ENCODE measurements at regions not wholly inside any gene's neighbourhood (a gene's known extent, or its start where the extent isn't known, plus 50 kb on each side); places are given as distances from the start of the nearest gene placed in this dataset.
"Not testable (repeated sequence)": the region's sequence is repeated elsewhere in the genome, so short reads cannot be mapped to it uniquely, and the experiment has no call there.

GRCh38 chr12:13539051-13539450, 342.5 kb downstream of the EMP1 start:
- no peaks in the 10 kb centered on the region for H3K36me3 ChIP-seq (ENCODE audit: control insufficient read depth, insufficient read depth, low read length)
- no peak overlapping the region for H3K9ac ChIP-seq (ENCODE audit: low read depth, low read length)
- no peaks in the 10 kb centered on the region for H3K4me1 ChIP-seq (ENCODE audit: control insufficient read depth, insufficient read depth, low read length)
- H3K4me3 ChIP-seq (ENCODE audit: low read depth, low read length) = no peak overlapping the region
- H3K9me3 ChIP-seq (ENCODE audit: control insufficient read depth, insufficient read depth, low read length) = no peaks in the 10 kb centered on the region
- no peaks in the 10 kb centered on the region for H3K27me3 ChIP-seq (ENCODE audit: control insufficient read depth, insufficient read depth, low read length)

GRCh38 chr12:13538136-13538535, 341.6 kb downstream of the EMP1 start:
- H3K9ac ChIP-seq (ENCODE audit: low read depth, low read length) = no peak overlapping the region
- H3K4me3 ChIP-seq (ENCODE audit: low read depth, low read length) = no peak overlapping the region
- H3K4me1 ChIP-seq (ENCODE audit: control insufficient read depth, insufficient read depth, low read length) = no peaks in the 10 kb centered on the region
- H3K36me3 ChIP-seq (ENCODE audit: control insufficient read depth, insufficient read depth, low read length) = no peaks in the 10 kb centered on the region
- H3K9me3 ChIP-seq (ENCODE audit: control insufficient read depth, insufficient read depth, low read length) = no peaks in the 10 kb centered on the region
- H3K27me3 ChIP-seq (ENCODE audit: control insufficient read depth, insufficient read depth, low read length) = no peaks in the 10 kb centered on the region

DNA sequence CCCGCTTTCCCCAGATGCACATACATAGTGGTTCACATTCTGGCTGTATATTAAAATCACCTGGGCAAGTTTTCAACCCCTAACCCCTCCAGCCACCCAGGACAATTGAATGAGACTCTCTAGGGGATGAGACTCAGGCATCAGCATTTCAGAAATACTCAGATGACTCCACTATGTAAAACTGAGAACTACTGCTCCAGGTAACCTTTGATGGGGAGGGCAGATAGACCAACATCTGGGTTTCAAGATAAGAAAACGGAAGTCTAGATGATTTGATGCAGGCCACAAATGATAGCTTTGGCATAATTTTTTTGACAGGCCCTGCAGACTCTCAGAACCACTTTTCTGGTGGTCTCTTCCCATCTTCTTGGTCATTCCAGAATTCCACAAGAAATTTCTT, 341.1 kb downstream of the EMP1 start:
- H3K36me3 ChIP-seq (ENCODE audit: control insufficient read depth, insufficient read depth, low read length) = no peaks in the 10 kb centered on the region
- H3K4me3 ChIP-seq (ENCODE audit: low read depth, low read length) = no peak overlapping the region
- no peaks in the 10 kb centered on the region for H3K27me3 ChIP-seq (ENCODE audit: control insufficient read depth, insufficient read depth, low read length)
- no peak overlapping the region for H3K9ac ChIP-seq (ENCODE audit: low read depth, low read length)
- H3K9me3 ChIP-seq (ENCODE audit: control insufficient read depth, insufficient read depth, low read length) = no peaks in the 10 kb centered on the region
- no peaks in the 10 kb centered on the region for H3K4me1 ChIP-seq (ENCODE audit: control insufficient read depth, insufficient read depth, low read length)

DNA sequence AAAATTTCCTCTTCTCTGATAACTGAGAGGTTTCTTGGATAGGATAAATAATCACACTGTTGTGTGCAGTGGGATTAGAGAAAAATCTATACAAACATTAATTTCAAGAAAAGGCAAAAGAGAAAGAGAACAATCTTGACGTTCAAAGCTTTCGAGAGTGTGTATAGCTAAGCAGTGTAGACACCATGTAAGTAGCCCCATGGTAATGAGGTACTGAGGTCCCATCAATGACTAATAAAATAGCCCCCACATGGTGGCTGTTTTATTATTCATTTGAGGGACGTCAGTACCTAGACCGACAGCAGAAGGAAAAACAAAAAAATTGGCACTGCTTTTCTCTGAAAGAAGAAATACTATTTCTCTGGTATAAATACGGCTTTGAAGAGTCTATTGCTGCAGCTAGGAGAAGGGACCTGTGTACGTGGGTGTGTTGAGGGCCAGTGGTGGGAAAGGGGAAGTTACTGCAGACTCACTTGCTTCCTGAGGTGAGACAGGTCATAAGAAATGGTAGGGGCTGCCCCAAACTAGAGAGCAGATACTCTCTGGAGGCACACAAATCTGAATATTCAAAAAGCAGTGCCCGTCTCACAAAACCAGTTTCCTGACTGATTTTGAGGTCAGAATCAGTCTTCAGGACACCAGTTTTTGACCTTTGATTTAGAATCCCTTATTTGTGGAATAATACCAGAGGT, 339.8 kb downstream of the EMP1 start:
- H3K9me3 ChIP-seq (ENCODE audit: control insufficient read depth, insufficient read depth, low read length) = no peaks in the 10 kb centered on the region
- H3K27me3 ChIP-seq (ENCODE audit: control insufficient read depth, insufficient read depth, low read length) = no peaks in the 10 kb centered on the region
- H3K4me1 ChIP-seq (ENCODE audit: control insufficient read depth, insufficient read depth, low read length) = no peaks in the 10 kb centered on the region
- no peak overlapping the region for H3K4me3 ChIP-seq (ENCODE audit: low read depth, low read length)
- no peak overlapping the region for H3K9ac ChIP-seq (ENCODE audit: low read depth, low read length)
- no peaks in the 10 kb centered on the region for H3K36me3 ChIP-seq (ENCODE audit: control insufficient read depth, insufficient read depth, low read length)

DNA sequence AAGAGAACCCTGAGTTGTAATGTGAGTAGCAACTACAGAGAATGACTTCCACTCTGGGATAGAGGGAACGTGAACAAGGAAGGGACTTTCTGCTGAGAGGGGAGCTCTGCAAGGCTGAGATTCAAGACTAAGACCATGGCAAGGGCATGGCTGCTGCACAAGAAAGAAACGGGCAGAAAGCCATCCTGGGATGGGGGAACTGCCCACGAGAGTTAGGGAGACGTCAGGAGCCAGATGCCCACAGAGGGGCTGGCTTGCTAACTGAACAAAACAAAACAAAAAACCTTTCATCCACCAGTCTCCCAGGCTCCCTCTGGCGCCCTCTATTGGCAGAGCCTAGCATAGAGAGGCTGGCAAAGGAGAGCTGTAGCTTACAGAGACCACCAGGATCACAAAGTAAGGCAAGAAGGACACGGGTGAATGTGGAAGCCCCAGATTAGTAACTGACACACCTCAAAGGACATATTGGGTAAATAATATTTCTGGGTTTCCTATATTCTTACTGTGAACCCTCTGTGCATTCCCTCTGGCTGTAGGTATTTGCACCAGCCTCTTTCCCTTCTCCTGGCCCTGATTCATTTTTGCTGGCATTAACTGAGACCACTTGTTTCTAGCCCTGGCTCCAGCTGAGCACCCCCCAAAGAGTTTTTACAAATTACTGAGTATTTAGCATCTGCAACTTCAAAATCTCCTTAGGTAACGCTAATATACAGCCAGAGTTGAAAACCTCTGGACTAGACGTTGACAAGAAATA, 338.3 kb downstream of the EMP1 start:
- no peak overlapping the region for H3K4me3 ChIP-seq (ENCODE audit: low read depth, low read length)
- H3K9ac ChIP-seq (ENCODE audit: low read depth, low read length) = no peak overlapping the region
- no peaks in the 10 kb centered on the region for H3K36me3 ChIP-seq (ENCODE audit: control insufficient read depth, insufficient read depth, low read length)
- no peaks in the 10 kb centered on the region for H3K27me3 ChIP-seq (ENCODE audit: control insufficient read depth, insufficient read depth, low read length)
- H3K9me3 ChIP-seq (ENCODE audit: control insufficient read depth, insufficient read depth, low read length) = no peaks in the 10 kb centered on the region
- H3K4me1 ChIP-seq (ENCODE audit: control insufficient read depth, insufficient read depth, low read length) = no peaks in the 10 kb centered on the region

- Histone ChIP-seq H3K27me3 (ENCODE audit: control insufficient read depth, insufficient read depth, low read length) (no peaks in the 10 kb centered on the region), H3K9me3 (ENCODE audit: control insufficient read depth, insufficient read depth, low read length) (no peaks in the 10 kb centered on the region), H3K36me3 (ENCODE audit: control insufficient read depth, insufficient read depth, low read length) (no peaks in the 10 kb centered on the region), H3K4me3 (ENCODE audit: low read depth, low read length) (no peak overlapping the region), H3K4me1 (ENCODE audit: control insufficient read depth, insufficient read depth, low read length) (no peaks in the 10 kb centered on the region), H3K9ac (ENCODE audit: low read depth, low read length) (no peak overlapping the region)
Measured at GRCh38 chr12:13534242-13534641, 337.7 kb downstream of the EMP1 start.

DNA sequence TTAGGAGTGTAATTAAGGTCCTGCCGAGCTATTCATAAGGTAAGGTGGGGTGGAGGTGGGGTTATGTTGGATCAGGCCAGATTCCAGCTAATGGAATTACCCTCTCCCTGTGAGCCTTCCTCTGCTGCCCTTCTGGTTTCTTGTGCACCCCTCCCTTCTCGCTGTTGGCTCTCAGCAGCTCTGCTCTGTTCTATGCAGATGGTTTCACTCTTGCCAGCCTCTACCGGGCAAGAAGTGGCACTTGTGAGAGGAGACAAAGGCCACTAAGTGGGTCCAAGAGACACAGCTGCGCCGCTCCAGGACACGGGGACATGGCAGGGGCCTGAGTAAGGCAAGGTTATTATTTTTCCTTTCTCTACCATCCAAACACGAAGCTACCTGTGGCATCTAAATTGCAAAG, 334.4 kb downstream of the EMP1 start:
- Histone ChIP-seq H3K9ac (ENCODE audit: low read depth, low read length) (no peak overlapping the region), H3K27me3 (ENCODE audit: control insufficient read depth, insufficient read depth, low read length) (no peaks in the 10 kb centered on the region), H3K4me3 (ENCODE audit: low read depth, low read length) (no peak overlapping the region), H3K36me3 (ENCODE audit: control insufficient read depth, insufficient read depth, low read length) (no peaks in the 10 kb centered on the region), H3K9me3 (ENCODE audit: control insufficient read depth, insufficient read depth, low read length) (no peaks in the 10 kb centered on the region), H3K4me1 (ENCODE audit: control insufficient read depth, insufficient read depth, low read length) (no peaks in the 10 kb centered on the region)

- not testable (repeated sequence) for H3K36me3 ChIP-seq (ENCODE audit: control insufficient read depth, insufficient read depth, low read length); H3K4me3 ChIP-seq (ENCODE audit: low read depth, low read length); H3K9me3 ChIP-seq (ENCODE audit: control insufficient read depth, insufficient read depth, low read length); H3K4me1 ChIP-seq (ENCODE audit: control insufficient read depth, insufficient read depth, low read length); H3K27me3 ChIP-seq (ENCODE audit: control insufficient read depth, insufficient read depth, low read length); H3K9ac ChIP-seq (ENCODE audit: low read depth, low read length)
Measured at GRCh38 chr12:13526185-13526921, 329.8 kb downstream of the EMP1 start.

DNA sequence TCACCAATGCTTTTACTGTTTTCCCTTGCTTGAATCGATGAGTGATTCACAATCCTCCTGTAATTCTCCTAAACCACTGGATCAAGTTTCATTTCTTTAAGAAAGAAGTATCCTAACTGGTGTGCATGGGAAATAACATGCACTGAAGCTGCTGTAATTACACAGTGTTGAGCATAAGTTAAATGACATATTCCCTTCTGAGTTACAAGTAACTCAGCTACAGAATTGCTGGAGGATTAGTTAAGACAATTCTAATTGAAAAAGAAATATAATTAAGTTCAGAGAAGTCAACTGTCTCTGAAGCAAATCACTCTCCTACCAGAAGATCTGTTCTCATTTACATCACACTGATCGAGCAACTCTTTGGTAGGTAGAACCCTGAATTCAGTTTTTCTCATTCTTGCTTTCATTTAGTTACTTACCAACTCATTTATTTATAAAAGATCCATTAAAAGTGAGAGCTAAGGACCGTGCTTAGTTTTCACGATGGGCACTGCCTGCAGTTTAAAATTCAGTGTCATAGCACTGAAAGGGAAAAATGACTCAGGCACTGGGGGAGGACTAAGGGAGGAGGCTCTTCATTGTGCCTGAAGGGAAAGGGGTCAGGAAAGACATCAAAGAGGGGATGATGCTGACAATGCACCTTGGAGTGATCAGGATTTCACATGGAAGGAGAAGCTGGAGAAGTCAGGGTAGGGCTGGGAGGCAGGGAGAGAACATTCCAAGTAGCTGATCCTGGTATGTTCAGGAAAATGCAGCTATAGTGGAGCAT, 327.2 kb downstream of the EMP1 start:
- Histone ChIP-seq H3K4me3 (ENCODE audit: low read depth, low read length) (no peak overlapping the region), H3K9ac (ENCODE audit: low read depth, low read length) (no peak overlapping the region), H3K9me3 (ENCODE audit: control insufficient read depth, insufficient read depth, low read length) (no peaks in the 10 kb centered on the region), H3K27me3 (ENCODE audit: control insufficient read depth, insufficient read depth, low read length) (no peaks in the 10 kb centered on the region), H3K36me3 (ENCODE audit: control insufficient read depth, insufficient read depth, low read length) (no peaks in the 10 kb centered on the region), H3K4me1 (ENCODE audit: control insufficient read depth, insufficient read depth, low read length) (peaks cover 9% of the 10 kb centered on the region)

DNA sequence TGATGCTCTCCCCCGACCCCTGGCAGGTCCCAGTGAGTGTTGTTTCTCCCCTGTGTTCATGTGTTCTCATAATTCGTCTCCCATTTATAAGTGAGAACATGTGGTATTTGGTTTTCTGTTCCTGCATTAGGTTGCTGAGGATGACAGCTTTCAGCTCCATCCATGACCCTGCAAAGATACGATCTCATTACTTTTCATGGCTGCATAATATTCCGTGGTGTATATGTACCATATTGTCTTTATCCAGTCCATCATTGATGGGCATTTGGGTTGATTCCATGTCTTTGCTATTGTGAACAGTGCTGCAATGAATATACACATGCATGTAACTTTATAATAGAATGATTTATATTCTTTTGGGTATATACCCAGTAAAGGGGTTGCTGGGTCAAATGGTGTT, 321.5 kb downstream of the EMP1 start:
- H3K4me3 ChIP-seq (ENCODE audit: low read depth, low read length); H3K9ac ChIP-seq (ENCODE audit: low read depth, low read length); H3K9me3 ChIP-seq (ENCODE audit: control insufficient read depth, insufficient read depth, low read length); H3K27me3 ChIP-seq (ENCODE audit: control insufficient read depth, insufficient read depth, low read length); H3K4me1 ChIP-seq (ENCODE audit: control insufficient read depth, insufficient read depth, low read length); H3K36me3 ChIP-seq (ENCODE audit: control insufficient read depth, insufficient read depth, low read length): not testable (repeated sequence)

- Histone ChIP-seq H3K27me3 (ENCODE audit: control insufficient read depth, insufficient read depth, low read length) (no peaks in the 10 kb centered on the region), H3K4me1 (ENCODE audit: control insufficient read depth, insufficient read depth, low read length) (peaks cover 15% of the 10 kb centered on the region), H3K9ac (ENCODE audit: low read depth, low read length) (no peak overlapping the region), H3K36me3 (ENCODE audit: control insufficient read depth, insufficient read depth, low read length) (no peaks in the 10 kb centered on the region), H3K9me3 (ENCODE audit: control insufficient read depth, insufficient read depth, low read length) (no peaks in the 10 kb centered on the region), H3K4me3 (ENCODE audit: low read depth, low read length) (no peak overlapping the region)
Measured at GRCh38 chr12:13509740-13510139, 313.2 kb downstream of the EMP1 start.
